WTC11 (cell line): ENCODE measurements at regions not wholly inside any gene's neighbourhood (a gene's known extent, or its start where the extent isn't known, plus 50 kb on each side); places are given as distances from the start of the nearest gene placed in this dataset.

ENCODE experiments used
- ATAC-seq: fragments of 200-7000 bp; cut with Tn5 transposase; 2 replicates; pipeline ENCODE4 v1.10.0; 2021; ENCODE audit warnings: mild to moderate bottlenecking, moderate library complexity
- CTCF ChIA-PET: fragments of 300-600 bp; sonication (Branson Sonifier 250); formaldehyde crosslinking; loops from one replicate; lab custom pipeline; 2021; ENCODE audit warnings: antibody characterized with exemption; lab: Charles Lee
- POLR2A ChIA-PET: fragments of 350-600 bp; sonication (Branson Sonifier 250); formaldehyde crosslinking; loops from one replicate; lab custom pipeline; 2021; ENCODE audit warnings: antibody characterized with exemption; lab: Charles Lee
- DNase-seq: peaks from one replicate; pipeline ENCODE4 v3.0.0; 2021; ENCODE audit warnings: low spot score
- H3K27ac Mint-ChIP-seq: 2 replicates; pipeline ENCODE4 v1.8.0; 2021; ENCODE audit warnings: mixed read lengths
- H3K27me3 Mint-ChIP-seq: 2 replicates; pipeline ENCODE4 v1.8.0; 2021; ENCODE audit warnings: low read depth, mild to moderate bottlenecking, moderate library complexity, mixed read lengths
- H3K36me3 Mint-ChIP-seq: 2 replicates; pipeline ENCODE4 v1.8.0; 2021; ENCODE audit warnings: mixed read lengths
- H3K4me1 Mint-ChIP-seq: 2 replicates; pipeline ENCODE4 v1.8.0; 2022; ENCODE audit warnings: mixed read lengths
- H3K4me3 Mint-ChIP-seq: 2 replicates; pipeline ENCODE4 v1.8.0; 2021; ENCODE audit warnings: mild to moderate bottlenecking, moderate library complexity, mixed read lengths
- H3K9me3 Mint-ChIP-seq: 2 replicates; pipeline ENCODE4 v1.8.0; 2021; ENCODE audit warnings: mixed read lengths
- ATF3 ChIP-seq: sonication (generic); formaldehyde crosslinking; conservative IDR thresholded peaks from 2 replicates; pipeline ENCODE4 v1.8.1; 2022; ENCODE audit warnings: mild to moderate bottlenecking, missing genetic modification reagents
- CREM ChIP-seq: sonication (generic); formaldehyde crosslinking; IDR thresholded peaks from 2 replicates; pipeline ENCODE4 v1.8.1; 2022; ENCODE audit warnings: mild to moderate bottlenecking, missing genetic modification reagents, moderate library complexity
- EMX1 ChIP-seq: fragments of 250-450 bp; sonication (Bioruptor Pico); IDR thresholded peaks from 2 replicates; pipeline ENCODE4 v1.8.0; 2021; ENCODE audit warnings: mild to moderate bottlenecking
- ETV6 ChIP-seq: sonication (generic); formaldehyde crosslinking; IDR thresholded peaks from 2 replicates; pipeline ENCODE4 v1.8.1; 2022; ENCODE audit warnings: mild to moderate bottlenecking, missing genetic modification reagents
- FOXP1 ChIP-seq: sonication (generic); formaldehyde crosslinking; IDR thresholded peaks from 2 replicates; pipeline ENCODE4 v1.8.0; 2022; ENCODE audit warnings: missing genetic modification reagents, mild to moderate bottlenecking, moderate library complexity, borderline replicate concordance
- FOXP4 ChIP-seq: sonication (generic); formaldehyde crosslinking; IDR thresholded peaks from 2 replicates; pipeline ENCODE4 v1.8.0; 2022; ENCODE audit warnings: mild to moderate bottlenecking, missing genetic modification reagents
- GABPB1 ChIP-seq: sonication (generic); formaldehyde crosslinking; IDR thresholded peaks from 2 replicates; pipeline ENCODE4 v1.8.1; 2023; ENCODE audit warnings: mild to moderate bottlenecking, missing genetic modification reagents
- GTF2I ChIP-seq: fragments of 250-450 bp; sonication (Bioruptor Pico); conservative IDR thresholded peaks from 2 replicates; pipeline ENCODE4 v1.4.0; 2021; ENCODE audit warnings: mild to moderate bottlenecking
- HMGXB4 ChIP-seq: sonication (generic); formaldehyde crosslinking; IDR thresholded peaks from 2 replicates; pipeline ENCODE4 v1.8.1; 2023; ENCODE audit warnings: mild to moderate bottlenecking, moderate library complexity, missing genetic modification reagents
- IRF1 ChIP-seq: sonication (generic); formaldehyde crosslinking; IDR thresholded peaks from 2 replicates; pipeline ENCODE4 v1.8.0; 2023; ENCODE audit warnings: missing genetic modification reagents
- IRF2 ChIP-seq: sonication (generic); formaldehyde crosslinking; IDR thresholded peaks from 2 replicates; pipeline ENCODE4 v1.8.0; 2022; ENCODE audit warnings: low read depth, missing genetic modification reagents, borderline replicate concordance
- JAZF1 ChIP-seq: fragments of 250-450 bp; sonication (Bioruptor Pico); IDR thresholded peaks from 2 replicates; pipeline ENCODE4 v1.9.0; 2021; ENCODE audit warnings: moderate library complexity, mild to moderate bottlenecking, inconsistent platforms
- PRDM15 ChIP-seq: sonication (generic); formaldehyde crosslinking; IDR thresholded peaks from 2 replicates; pipeline ENCODE4 v1.8.0; 2022; ENCODE audit warnings: missing genetic modification reagents
- SMAD4 ChIP-seq: sonication (generic); formaldehyde crosslinking; IDR thresholded peaks from 2 replicates; pipeline ENCODE4 v1.8.0; 2022; ENCODE audit warnings: mild to moderate bottlenecking, missing genetic modification reagents
- ZNF121 ChIP-seq: sonication (generic); formaldehyde crosslinking; IDR thresholded peaks from 2 replicates; pipeline ENCODE4 v1.8.0; 2023; ENCODE audit warnings: missing genetic modification reagents
- ZNF396 ChIP-seq: fragments of 250-450 bp; sonication (Bioruptor Pico); IDR thresholded peaks from 2 replicates; pipeline ENCODE4 v1.8.0; 2021; ENCODE audit warnings: mild to moderate bottlenecking, moderate library complexity, borderline replicate concordance
- TF ChIP-seq, protein P1 (sequence below): fragments of 250-450 bp; sonication (Bioruptor Pico); IDR thresholded peaks from 2 replicates; pipeline ENCODE4 v1.9.0; 2021; ENCODE audit warnings: mild to moderate bottlenecking
- TF ChIP-seq, protein P2 (sequence below): sonication (generic); formaldehyde crosslinking; IDR thresholded peaks from 2 replicates; pipeline ENCODE4 v1.8.1; 2023; ENCODE audit warnings: mild to moderate bottlenecking, missing genetic modification reagents
- TF ChIP-seq, protein P3 (sequence below): sonication (generic); formaldehyde crosslinking; IDR thresholded peaks from 2 replicates; pipeline ENCODE4 v1.8.1; 2022; ENCODE audit warnings: low read depth, missing genetic modification reagents, borderline replicate concordance
- TF ChIP-seq, protein P4 (sequence below): fragments of 250-450 bp; sonication (Bioruptor Pico); IDR thresholded peaks from 2 replicates; pipeline ENCODE4 v1.8.0; 2021; ENCODE audit warnings: mild to moderate bottlenecking

GRCh38 chr3:145673838-145674237 is 487.1 kb downstream of the PLOD2 start:
- Mint-ChIP-seq H3K36me3 (no peaks in the 10 kb centered on the region), H3K27me3 (no peaks in the 10 kb centered on the region), H3K4me3 (no peak overlapping the region), H3K27ac (no peak overlapping the region), H3K9me3 (no peaks in the 10 kb centered on the region), H3K4me1 (0 out of 2 replicates have a peak, but pooled peaks cover 2% of the 10 kb centered on the region)
- TF ChIP-seq IRF2 (CRISPR knock-in tag) (no peak), JAZF1 (CRISPR knock-in tag) (no peak), IRF1 (CRISPR knock-in tag) (no peak), PRDM15 (CRISPR knock-in tag) (no peak), GABPB1 (CRISPR knock-in tag) (no peak), FOXP4 (CRISPR knock-in tag) (no peak)
- TF ChIP-seq, protein P1, sequence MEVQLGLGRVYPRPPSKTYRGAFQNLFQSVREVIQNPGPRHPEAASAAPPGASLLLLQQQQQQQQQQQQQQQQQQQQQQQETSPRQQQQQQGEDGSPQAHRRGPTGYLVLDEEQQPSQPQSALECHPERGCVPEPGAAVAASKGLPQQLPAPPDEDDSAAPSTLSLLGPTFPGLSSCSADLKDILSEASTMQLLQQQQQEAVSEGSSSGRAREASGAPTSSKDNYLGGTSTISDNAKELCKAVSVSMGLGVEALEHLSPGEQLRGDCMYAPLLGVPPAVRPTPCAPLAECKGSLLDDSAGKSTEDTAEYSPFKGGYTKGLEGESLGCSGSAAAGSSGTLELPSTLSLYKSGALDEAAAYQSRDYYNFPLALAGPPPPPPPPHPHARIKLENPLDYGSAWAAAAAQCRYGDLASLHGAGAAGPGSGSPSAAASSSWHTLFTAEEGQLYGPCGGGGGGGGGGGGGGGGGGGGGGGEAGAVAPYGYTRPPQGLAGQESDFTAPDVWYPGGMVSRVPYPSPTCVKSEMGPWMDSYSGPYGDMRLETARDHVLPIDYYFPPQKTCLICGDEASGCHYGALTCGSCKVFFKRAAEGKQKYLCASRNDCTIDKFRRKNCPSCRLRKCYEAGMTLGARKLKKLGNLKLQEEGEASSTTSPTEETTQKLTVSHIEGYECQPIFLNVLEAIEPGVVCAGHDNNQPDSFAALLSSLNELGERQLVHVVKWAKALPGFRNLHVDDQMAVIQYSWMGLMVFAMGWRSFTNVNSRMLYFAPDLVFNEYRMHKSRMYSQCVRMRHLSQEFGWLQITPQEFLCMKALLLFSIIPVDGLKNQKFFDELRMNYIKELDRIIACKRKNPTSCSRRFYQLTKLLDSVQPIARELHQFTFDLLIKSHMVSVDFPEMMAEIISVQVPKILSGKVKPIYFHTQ (CRISPR knock-in tag) = no peak
- ATAC-seq (no peak), DNase-seq (no peak)
- CTCF ChIA-PET = interaction anchor here (0.7 to 1.3 kb wide), 2 partner anchors 11 to 94 kb away, joined by 3 read pairs; no protein-coding TSS in a partner anchor
- POLR2A ChIA-PET = no interaction called here

GRCh38 chr3:145678401-145678800 is 482.6 kb downstream of the PLOD2 start:
- POLR2A ChIA-PET = no interaction called here
- H3K27ac Mint-ChIP-seq = no peak overlapping the region
- H3K27me3 Mint-ChIP-seq = no peaks in the 10 kb centered on the region
- H3K9me3 Mint-ChIP-seq = no peaks in the 10 kb centered on the region
- no peak overlapping the region for H3K4me3 Mint-ChIP-seq
- H3K4me1 Mint-ChIP-seq = peaks cover 8% of the 10 kb centered on the region
- H3K36me3 Mint-ChIP-seq = no peaks in the 10 kb centered on the region
- DNase-seq (no peak), ATAC-seq (no peak)
- CTCF ChIA-PET = no interaction called here
- TF ChIP-seq ZNF121 = no peak
- no peak for TF ChIP-seq SMAD4 (CRISPR knock-in tag)
- no peak for TF ChIP-seq EMX1 (CRISPR knock-in tag)
- TF ChIP-seq ATF3 (CRISPR knock-in tag) = no peak
- TF ChIP-seq, protein P2, sequence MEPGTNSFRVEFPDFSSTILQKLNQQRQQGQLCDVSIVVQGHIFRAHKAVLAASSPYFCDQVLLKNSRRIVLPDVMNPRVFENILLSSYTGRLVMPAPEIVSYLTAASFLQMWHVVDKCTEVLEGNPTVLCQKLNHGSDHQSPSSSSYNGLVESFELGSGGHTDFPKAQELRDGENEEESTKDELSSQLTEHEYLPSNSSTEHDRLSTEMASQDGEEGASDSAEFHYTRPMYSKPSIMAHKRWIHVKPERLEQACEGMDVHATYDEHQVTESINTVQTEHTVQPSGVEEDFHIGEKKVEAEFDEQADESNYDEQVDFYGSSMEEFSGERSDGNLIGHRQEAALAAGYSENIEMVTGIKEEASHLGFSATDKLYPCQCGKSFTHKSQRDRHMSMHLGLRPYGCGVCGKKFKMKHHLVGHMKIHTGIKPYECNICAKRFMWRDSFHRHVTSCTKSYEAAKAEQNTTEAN (CRISPR knock-in tag) = no peak
- TF ChIP-seq, protein P3, sequence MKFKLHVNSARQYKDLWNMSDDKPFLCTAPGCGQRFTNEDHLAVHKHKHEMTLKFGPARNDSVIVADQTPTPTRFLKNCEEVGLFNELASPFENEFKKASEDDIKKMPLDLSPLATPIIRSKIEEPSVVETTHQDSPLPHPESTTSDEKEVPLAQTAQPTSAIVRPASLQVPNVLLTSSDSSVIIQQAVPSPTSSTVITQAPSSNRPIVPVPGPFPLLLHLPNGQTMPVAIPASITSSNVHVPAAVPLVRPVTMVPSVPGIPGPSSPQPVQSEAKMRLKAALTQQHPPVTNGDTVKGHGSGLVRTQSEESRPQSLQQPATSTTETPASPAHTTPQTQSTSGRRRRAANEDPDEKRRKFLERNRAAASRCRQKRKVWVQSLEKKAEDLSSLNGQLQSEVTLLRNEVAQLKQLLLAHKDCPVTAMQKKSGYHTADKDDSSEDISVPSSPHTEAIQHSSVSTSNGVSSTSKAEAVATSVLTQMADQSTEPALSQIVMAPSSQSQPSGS (CRISPR knock-in tag) = no peak
- TF ChIP-seq ZNF396 (CRISPR knock-in tag) = no peak
- TF ChIP-seq GTF2I (CRISPR knock-in tag) = no peak
- TF ChIP-seq FOXP1 = no peak
- TF ChIP-seq, protein P4, sequence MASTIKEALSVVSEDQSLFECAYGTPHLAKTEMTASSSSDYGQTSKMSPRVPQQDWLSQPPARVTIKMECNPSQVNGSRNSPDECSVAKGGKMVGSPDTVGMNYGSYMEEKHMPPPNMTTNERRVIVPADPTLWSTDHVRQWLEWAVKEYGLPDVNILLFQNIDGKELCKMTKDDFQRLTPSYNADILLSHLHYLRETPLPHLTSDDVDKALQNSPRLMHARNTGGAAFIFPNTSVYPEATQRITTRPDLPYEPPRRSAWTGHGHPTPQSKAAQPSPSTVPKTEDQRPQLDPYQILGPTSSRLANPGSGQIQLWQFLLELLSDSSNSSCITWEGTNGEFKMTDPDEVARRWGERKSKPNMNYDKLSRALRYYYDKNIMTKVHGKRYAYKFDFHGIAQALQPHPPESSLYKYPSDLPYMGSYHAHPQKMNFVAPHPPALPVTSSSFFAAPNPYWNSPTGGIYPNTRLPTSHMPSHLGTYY (CRISPR knock-in tag) = no peak
- TF ChIP-seq GABPB1 (CRISPR knock-in tag) = no peak
- no peak for TF ChIP-seq CREM (CRISPR knock-in tag)
- no peak for TF ChIP-seq HMGXB4 (CRISPR knock-in tag)
- no peak for TF ChIP-seq ETV6 (CRISPR knock-in tag)
